DOHH2 (cell line): ENCODE measurements at regions not wholly inside any gene's neighbourhood (a gene's known extent, or its start where the extent isn't known, plus 50 kb on each side); places are given as distances from the start of the nearest gene placed in this dataset.

ENCODE experiments used
- H3F3A ChIP-seq: fragments of 200-600 bp; sonication (generic), shearing (Covaris generic); 2 replicates; pipeline ENCODE4 v1.6.0; 2016; ENCODE audit warnings: antibody characterized with exemption, mild to moderate bottlenecking; ENCODE audit not compliant: control insufficient read depth, insufficient read depth
- H3K27ac ChIP-seq: fragments of 200-600 bp; sonication (generic); 2 replicates; pipeline ENCODE4 v1.5.1; 2014; ENCODE audit warnings: low read depth, mild to moderate bottlenecking, low read length, moderate library complexity
- H3K27me3 ChIP-seq: fragments of 200-600 bp; sonication (generic); 2 replicates; pipeline ENCODE4 v1.6.1; 2014; ENCODE audit warnings: mild to moderate bottlenecking, low read length, mixed read lengths; ENCODE audit not compliant: control insufficient read depth
- H3K36me3 ChIP-seq: fragments of 200-600 bp; sonication (generic); 2 replicates; pipeline ENCODE4 v1.6.1; 2014; ENCODE audit warnings: mild to moderate bottlenecking, low read length, moderate library complexity, mixed read lengths; ENCODE audit not compliant: control insufficient read depth
- H3K4me1 ChIP-seq: fragments of 200-600 bp; sonication (generic); 2 replicates; pipeline ENCODE4 v1.6.1; 2014; ENCODE audit warnings: mild to moderate bottlenecking, low read length, mixed read lengths; ENCODE audit not compliant: control insufficient read depth
- H3K4me2 ChIP-seq: fragments of 200-600 bp; sonication (generic); 2 replicates; pipeline ENCODE4 v1.6.0; 2014; ENCODE audit warnings: mild to moderate bottlenecking, low read length, moderate library complexity
- H3K4me3 ChIP-seq: fragments of 200-600 bp; sonication (generic); 2 replicates; pipeline ENCODE4 v1.5.1; 2014; ENCODE audit warnings: mild to moderate bottlenecking, low read length, mixed read lengths
- H3K79me2 ChIP-seq: fragments of 200-600 bp; sonication (generic); 2 replicates; pipeline ENCODE4 v1.6.1; 2014; ENCODE audit warnings: mild to moderate bottlenecking, low read length, mixed read lengths; ENCODE audit not compliant: control insufficient read depth
- H3K9me2 ChIP-seq: fragments of 200-600 bp; sonication (generic); replicated peaks from 2 replicates; pipeline ENCODE4 v1.6.1; 2014; ENCODE audit warnings: mild to moderate bottlenecking, low read length, mixed read lengths; ENCODE audit not compliant: control insufficient read depth
- H3K9me3 ChIP-seq: fragments of 200-600 bp; sonication (generic); 2 replicates; pipeline ENCODE4 v1.6.1; 2014; ENCODE audit warnings: antibody characterized with exemption, low read length, mixed read lengths; ENCODE audit not compliant: control insufficient read depth, insufficient read depth
- H4K20me1 ChIP-seq: fragments of 200-600 bp; sonication (generic); 2 replicates; pipeline ENCODE4 v1.6.0; 2014; ENCODE audit warnings: low read depth, mild to moderate bottlenecking, antibody characterized with exemption, low read length, moderate library complexity; ENCODE audit not compliant: control insufficient read depth, insufficient read depth
- EZH2phosphoT487 ChIP-seq: fragments of 200-600 bp; sonication (generic); IDR thresholded peaks from 2 replicates; pipeline ENCODE4 v1.6.1; 2017; ENCODE audit warnings: borderline replicate concordance, mild to moderate bottlenecking, antibody characterized with exemption, low read length, moderate library complexity, mixed read lengths
- TF ChIP-seq, protein P1 (sequence below): fragments of 200-600 bp; sonication (generic); IDR thresholded peaks from one replicate; pipeline ENCODE4 v1.5.1; 2014; ENCODE audit warnings: antibody characterized with exemption, mild to moderate bottlenecking, low read depth, low read length; ENCODE audit not compliant: poor library complexity, severe bottlenecking

DNA sequence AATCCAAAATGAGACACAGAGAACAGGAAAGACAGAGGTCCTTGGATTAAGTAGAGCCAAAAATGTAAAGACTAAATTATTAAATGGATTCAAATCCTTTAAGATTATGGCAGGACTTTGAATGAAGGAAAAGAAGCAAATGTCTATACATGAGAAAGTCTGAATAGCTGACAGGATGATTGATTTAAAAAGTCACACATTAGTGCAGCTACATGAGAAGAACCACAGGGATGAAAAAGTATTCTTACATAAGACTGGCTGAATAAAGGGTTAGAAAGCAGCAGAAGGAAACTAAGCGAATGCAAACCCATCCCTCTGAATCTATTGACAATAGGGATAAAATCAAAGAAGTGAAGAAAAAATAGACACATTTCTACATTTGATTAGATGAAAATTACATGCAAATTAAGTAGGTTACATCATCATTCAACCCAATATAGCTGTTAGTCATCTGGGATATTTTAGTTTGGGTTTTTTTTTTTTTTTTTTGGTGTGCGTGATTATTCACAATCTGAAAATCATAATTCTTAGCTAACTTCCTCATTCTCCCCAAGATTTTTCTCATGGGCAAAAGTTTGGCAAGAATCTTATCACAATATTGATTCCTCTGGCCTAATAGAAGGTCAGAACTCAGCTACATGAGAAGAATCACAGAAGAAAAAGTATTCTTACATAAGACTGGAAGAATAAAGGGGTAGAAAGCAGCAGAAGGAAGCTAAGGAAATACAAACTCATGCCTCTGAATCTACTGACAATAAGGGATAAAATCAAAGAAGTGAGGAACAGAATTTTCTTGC lies 845.4 kb downstream of the HACE1 start:
- Histone ChIP-seq H3K9me2 (no peaks in the 10 kb centered on the region), H3F3A (no peaks in the 10 kb centered on the region), H3K9me3 (no peaks in the 10 kb centered on the region), H3K79me2 (no peaks in the 10 kb centered on the region), H3K4me3 (no peak overlapping the region), H3K36me3 (no peaks in the 10 kb centered on the region), H3K4me2 (no peak overlapping the region), H3K27me3 (no peaks in the 10 kb centered on the region), H3K4me1 (no peaks in the 10 kb centered on the region), H3K27ac (no peak overlapping the region), H4K20me1 (no peaks in the 10 kb centered on the region)
- no peak for TF ChIP-seq EZH2phosphoT487
- TF ChIP-seq, protein P1, sequence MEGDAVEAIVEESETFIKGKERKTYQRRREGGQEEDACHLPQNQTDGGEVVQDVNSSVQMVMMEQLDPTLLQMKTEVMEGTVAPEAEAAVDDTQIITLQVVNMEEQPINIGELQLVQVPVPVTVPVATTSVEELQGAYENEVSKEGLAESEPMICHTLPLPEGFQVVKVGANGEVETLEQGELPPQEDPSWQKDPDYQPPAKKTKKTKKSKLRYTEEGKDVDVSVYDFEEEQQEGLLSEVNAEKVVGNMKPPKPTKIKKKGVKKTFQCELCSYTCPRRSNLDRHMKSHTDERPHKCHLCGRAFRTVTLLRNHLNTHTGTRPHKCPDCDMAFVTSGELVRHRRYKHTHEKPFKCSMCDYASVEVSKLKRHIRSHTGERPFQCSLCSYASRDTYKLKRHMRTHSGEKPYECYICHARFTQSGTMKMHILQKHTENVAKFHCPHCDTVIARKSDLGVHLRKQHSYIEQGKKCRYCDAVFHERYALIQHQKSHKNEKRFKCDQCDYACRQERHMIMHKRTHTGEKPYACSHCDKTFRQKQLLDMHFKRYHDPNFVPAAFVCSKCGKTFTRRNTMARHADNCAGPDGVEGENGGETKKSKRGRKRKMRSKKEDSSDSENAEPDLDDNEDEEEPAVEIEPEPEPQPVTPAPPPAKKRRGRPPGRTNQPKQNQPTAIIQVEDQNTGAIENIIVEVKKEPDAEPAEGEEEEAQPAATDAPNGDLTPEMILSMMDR: no peak

GRCh38 chr6:104013312-104013971 lies 846.3 kb downstream of the HACE1 start:
- no peaks in the 10 kb centered on the region for H3K36me3 ChIP-seq
- no peaks in the 10 kb centered on the region for H3K9me2 ChIP-seq
- H3K27ac ChIP-seq: no peak overlapping the region
- H3K27me3 ChIP-seq: no peaks in the 10 kb centered on the region
- H3K4me2 ChIP-seq: no peak overlapping the region
- no peaks in the 10 kb centered on the region for H3K79me2 ChIP-seq
- H4K20me1 ChIP-seq: no peaks in the 10 kb centered on the region
- H3K4me1 ChIP-seq: no peaks in the 10 kb centered on the region
- no peak for TF ChIP-seq EZH2phosphoT487
- TF ChIP-seq, protein P1: no peak
- no peaks in the 10 kb centered on the region for H3F3A ChIP-seq
- no peak overlapping the region for H3K4me3 ChIP-seq
- H3K9me3 ChIP-seq: no peaks in the 10 kb centered on the region

GRCh38 chr6:104010897-104011296 lies 848.8 kb downstream of the HACE1 start:
- Histone ChIP-seq H3K4me1 (no peaks in the 10 kb centered on the region), H3K27me3 (no peaks in the 10 kb centered on the region), H3K4me2 (no peak overlapping the region), H3K9me3 (no peaks in the 10 kb centered on the region), H3F3A (no peaks in the 10 kb centered on the region), H3K9me2 (no peaks in the 10 kb centered on the region), H3K4me3 (no peak overlapping the region), H3K36me3 (no peaks in the 10 kb centered on the region), H3K27ac (no peak overlapping the region), H3K79me2 (no peaks in the 10 kb centered on the region), H4K20me1 (no peaks in the 10 kb centered on the region)
- TF ChIP-seq, protein P1: no peak
- TF ChIP-seq EZH2phosphoT487: no peak
